ENCODE measurements at regions not wholly inside any gene's neighbourhood (a gene's known extent, or its start where the extent isn't known, plus 50 kb on each side); places are given as distances from the start of the nearest gene placed in this dataset.

GRCh38 chr18:27261769-27262549 is 76.9 kb upstream of the CHST9 start:
- Histone ChIP-seq H3K27me3 (ENCODE audit: control insufficient read depth in 2 of 2, insufficient read depth in 2 of 2, low read length in 2 of 2) (no peaks in the 10 kb centered on the region), H3K79me2 (ENCODE audit: control insufficient read depth, insufficient read depth, low read length) (no peaks in the 10 kb centered on the region), H3K27ac (ENCODE audit: insufficient read depth, low read depth, low read length) (no peak overlapping the region), H2AFZ (ENCODE audit: low read depth, low read length) (no peak overlapping the region), H3K9me1 (replicated peaks; ENCODE audit: control insufficient read depth, extremely low read depth, insufficient read depth, low read length) (no peaks in the 10 kb centered on the region), H3K36me3 (ENCODE audit: control insufficient read depth in 2 of 2, extremely low read depth in 1 of 2, insufficient read depth in 2 of 2, low read length in 2 of 2) (no peaks in the 10 kb centered on the region), H3K9ac (replicated peaks; ENCODE audit: extremely low read depth, insufficient read depth, low read length) (no peak overlapping the region), H3K4me3 (replicated peaks in 1 of 3; ENCODE audit: insufficient read depth in 1 of 3, low read depth in 1 of 3, low read length in 3 of 3) (no peak overlapping the region), H3K4me2 (ENCODE audit: insufficient read depth, low read length) (no peak overlapping the region), H4K20me1 (replicated peaks; ENCODE audit: control insufficient read depth, extremely low read depth, insufficient read depth, low read length) (no peaks in the 10 kb centered on the region), H3K9me3 (replicated peaks; ENCODE audit: control insufficient read depth, insufficient read depth, low read length) (peaks cover 4% of the 10 kb centered on the region), H3K4me1 (ENCODE audit: control insufficient read depth, extremely low read depth, insufficient read depth, low read length) (no peaks in the 10 kb centered on the region)
- TF ChIP-seq EZH2 (IDR thresholded peaks at IDR 0.05; ENCODE audit: borderline replicate concordance, low read depth, low read length, severe bottlenecking) = no peak
- no peak for TF ChIP-seq JUN (IDR thresholded peaks at IDR 0.05; ENCODE audit: borderline replicate concordance, insufficient read depth, insufficient read length, low read depth)
- TF ChIP-seq, protein P1, sequence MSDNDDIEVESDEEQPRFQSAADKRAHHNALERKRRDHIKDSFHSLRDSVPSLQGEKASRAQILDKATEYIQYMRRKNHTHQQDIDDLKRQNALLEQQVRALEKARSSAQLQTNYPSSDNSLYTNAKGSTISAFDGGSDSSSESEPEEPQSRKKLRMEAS (IDR thresholded peaks at IDR 0.05; ENCODE audit: insufficient read depth, insufficient read length) = no peak
- no peak for TF ChIP-seq POLR2AphosphoS5 (IDR thresholded peaks at IDR 0.05; ENCODE audit: insufficient read depth, low read depth, low read length)
- no peak for TF ChIP-seq CTCF (IDR thresholded peaks at IDR 0.05; ENCODE audit: extremely low read depth in 1 of 2, insufficient read depth in 1 of 2, low read depth in 1 of 2, low read length in 2 of 2)
- no peak for TF ChIP-seq POLR2A (IDR thresholded peaks at IDR 0.05; ENCODE audit: low read depth, low read length)
- no peak for TF ChIP-seq GATA2 (IDR thresholded peaks at IDR 0.05; ENCODE audit: insufficient read depth, insufficient read length, low read depth, low read length)
- TF ChIP-seq MYC (IDR thresholded peaks at IDR 0.05; ENCODE audit: low read depth, low read length) = no peak
- no peak for TF ChIP-seq FOS (IDR thresholded peaks at IDR 0.05; ENCODE audit: borderline replicate concordance, insufficient read depth, low read length)
- no peak for FAIRE-seq
- no peak for DNase-seq (ENCODE audit: low read depth, low spot score)
- ChIA-PET CTCF (no interaction called here), POLR2A (no interaction called here)
- intact Hi-C loops (cut with micrococcal nuclease) (no loop called here), dilution Hi-C loops (cut with MboI; ENCODE audit: extremely low pct_ligation_motif_present, low sequenced_read_pairs) (no loop called here)
- no TSS peak for BruUV-seq (replicated peaks)
